Middle frontal gyrus (tissue), 1 donor: ENCODE measurements at regions not wholly inside any gene's neighbourhood (a gene's known extent, or its start where the extent isn't known, plus 50 kb on each side); places are given as distances from the start of the nearest gene placed in this dataset.

ENCODE experiments used
- DNase-seq: peaks from one replicate; pipeline ENCODE4 v3.0.0-alpha.2; 2015; ENCODE audit warnings: low spot score; ENCODE audit errors: extremely low spot score

GRCh38 chr5:34585601-34586104 lies 70.5 kb upstream of the RAI14 start:
- DNase-seq, result no peak

GRCh38 chr5:34586117-34586885 lies 69.8 kb upstream of the RAI14 start:
- no peak for DNase-seq

DNA sequence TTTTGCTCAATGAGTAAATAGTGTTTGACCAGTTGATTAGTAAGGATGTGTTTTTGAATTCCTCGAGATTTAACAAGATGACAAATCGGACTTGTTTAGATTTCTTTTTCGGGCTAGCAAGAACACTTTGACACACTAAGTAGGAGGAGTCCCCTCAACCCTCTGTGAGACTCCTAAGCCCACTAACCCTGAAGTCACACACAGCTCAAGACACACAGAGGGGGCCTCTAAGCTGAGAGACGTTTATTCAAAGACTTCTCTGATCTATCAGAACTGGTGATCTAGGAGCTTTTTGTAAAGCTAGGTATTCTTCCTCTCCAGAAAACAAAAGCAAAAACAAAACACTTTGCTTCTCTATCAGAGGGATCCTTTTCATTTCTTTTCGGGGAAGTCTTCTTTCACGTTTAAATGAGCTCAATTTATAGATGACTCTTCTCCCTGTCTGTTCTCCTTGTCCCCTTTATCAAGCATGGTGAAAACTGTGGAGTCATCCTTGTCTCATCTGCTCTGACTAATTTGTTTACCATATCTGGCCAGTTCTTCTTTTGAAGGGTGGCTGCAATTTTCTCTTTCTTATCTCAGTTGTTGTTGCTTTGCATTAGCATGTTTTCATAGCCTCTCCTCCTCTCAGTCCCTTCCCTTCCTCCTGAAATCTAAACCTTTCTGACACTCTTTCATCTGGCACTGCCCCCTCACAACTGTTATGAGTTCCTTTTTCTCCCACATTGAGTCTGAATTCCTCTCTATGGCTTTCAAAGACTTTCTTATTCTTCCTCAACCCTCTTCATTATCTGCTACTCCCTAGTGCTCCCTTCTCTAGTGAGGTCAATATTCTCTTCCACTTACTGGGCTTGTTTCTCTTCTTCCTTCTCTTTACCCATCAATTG lies 68.5 kb upstream of the RAI14 start:
- DNase-seq, result no peak

GRCh38 chr5:34589832-34590231 lies 66.3 kb upstream of the RAI14 start:
- no peak for DNase-seq

DNA sequence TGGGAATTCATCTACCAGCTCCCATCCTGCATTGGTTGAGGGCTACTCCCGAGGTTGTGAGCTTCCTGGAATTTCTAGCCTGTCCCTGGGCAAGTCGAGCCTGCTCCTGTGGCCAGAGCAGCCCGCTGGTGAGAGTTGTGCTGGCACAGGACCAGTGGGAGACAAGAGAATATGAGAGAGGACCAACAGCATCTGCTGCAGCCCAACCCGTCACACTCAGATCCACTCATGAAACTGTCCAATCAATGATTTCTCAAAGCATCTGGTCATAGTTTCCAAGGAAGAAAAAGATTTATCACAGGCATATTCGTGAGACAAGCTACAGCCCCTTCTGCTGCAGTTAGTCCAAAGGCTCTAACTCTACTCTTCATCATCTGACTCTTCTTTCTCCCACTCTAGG lies 64.4 kb upstream of the RAI14 start:
- DNase-seq, result no peak

GRCh38 chr5:34597034-34598027 lies 58.8 kb upstream of the RAI14 start:
- DNase-seq, result no peak

- DNase-seq, result no peak
Measured at GRCh38 chr5:34598177-34598794, 57.8 kb upstream of the RAI14 start.

GRCh38 chr5:34599471-34600117 lies 56.5 kb upstream of the RAI14 start:
- DNase-seq, result no peak

- DNase-seq, result no peak
Measured at GRCh38 chr5:34600118-34600493, 56.0 kb upstream of the RAI14 start.

DNA sequence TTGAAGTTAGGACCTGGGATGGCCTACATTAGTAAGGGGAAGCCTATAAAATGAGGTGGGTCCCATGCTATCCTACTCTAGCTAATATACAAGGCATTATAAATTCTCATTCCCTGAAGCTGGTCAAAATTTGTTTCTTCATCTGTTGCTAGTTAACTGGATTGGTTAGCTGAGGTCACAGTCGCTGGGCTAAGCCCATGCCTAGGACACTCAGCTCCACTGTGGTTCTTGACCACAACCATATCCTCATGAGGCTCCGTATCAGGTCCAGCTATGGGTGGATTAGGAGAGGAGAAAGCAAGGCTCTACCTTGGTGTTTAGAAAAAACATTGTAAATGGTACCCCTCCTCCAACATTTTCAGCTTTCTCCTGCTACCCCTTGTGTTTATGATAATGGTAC lies 52.8 kb upstream of the RAI14 start:
- DNase-seq, result no peak

DNA sequence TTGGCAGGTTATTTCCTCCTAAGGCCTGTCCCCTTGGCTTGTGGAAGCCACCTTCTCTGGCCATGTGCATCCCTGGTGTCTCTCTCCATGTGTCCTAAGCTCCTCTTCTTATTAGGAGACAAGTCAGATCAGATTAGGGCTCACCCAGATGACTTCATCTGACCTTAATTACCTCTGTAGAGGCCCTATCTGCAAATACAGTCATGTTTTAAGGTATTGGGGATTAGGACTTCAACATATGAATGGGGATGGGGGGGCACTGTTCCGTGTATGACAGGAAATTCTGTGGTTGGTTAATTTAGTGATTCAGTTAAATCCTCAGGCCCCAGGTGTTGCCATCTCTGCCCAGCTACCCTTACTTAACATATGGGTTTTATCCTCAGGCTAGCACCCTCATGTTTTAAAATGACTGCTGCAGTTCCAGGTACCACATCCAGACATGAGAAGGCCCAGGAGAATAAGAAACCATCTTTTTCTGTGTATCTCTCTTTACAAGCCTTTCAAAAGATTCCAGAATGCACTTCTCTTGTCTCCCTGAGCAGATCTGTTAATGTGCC lies 51.9 kb upstream of the RAI14 start:
- no peak for DNase-seq

GRCh38 chr5:34606101-34606500 lies 50.0 kb upstream of the RAI14 start:
- DNase-seq, result no peak
